Upper lobe of left lung (tissue), 4 donors: ENCODE measurements at regions not wholly inside any gene's neighbourhood (a gene's known extent, or its start where the extent isn't known, plus 50 kb on each side); places are given as distances from the start of the nearest gene placed in this dataset.

Source experiments
- POLR2AphosphoS5 ChIP-seq, 2 donors: sonication (generic); formaldehyde crosslinking; IDR thresholded peaks; one replicate each; pipeline ENCODE4 v1.5.1; 2017; ENCODE audit warnings: antibody characterized with exemption in 2 of 2
- TF ChIP-seq, protein P1 (sequence below), 6 experiments: fragments of 450-650 bp in 4 of 6; fragments of 200-600 bp in 2 of 6; sonication (generic) in 2 of 6; IDR thresholded peaks; one replicate each; pipeline ENCODE4 v1.5.1; 2016 to 2019; ENCODE audit warnings: antibody characterized with exemption in 6 of 6

DNA sequence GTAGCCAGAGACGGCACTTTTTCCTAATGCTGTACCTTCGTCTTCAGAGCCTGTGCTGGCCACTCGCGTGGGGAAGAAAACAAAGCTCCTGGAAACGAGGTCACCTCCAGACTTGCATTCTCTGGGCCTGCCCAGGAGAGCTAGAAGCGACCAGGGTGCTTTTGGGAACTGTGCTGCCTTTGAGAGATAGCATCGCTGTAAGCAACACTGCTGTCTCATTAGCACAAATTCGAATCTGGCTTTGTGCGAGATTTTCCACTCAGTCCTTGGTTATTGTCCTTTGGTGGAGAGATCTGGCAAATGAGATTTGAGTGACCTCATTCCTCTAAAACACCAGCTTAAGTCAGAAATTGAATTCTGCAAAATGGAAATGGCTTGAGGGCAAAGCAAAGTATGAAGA, 66.1 kb upstream of the TLR3 start:
- TF ChIP-seq, protein P1, sequence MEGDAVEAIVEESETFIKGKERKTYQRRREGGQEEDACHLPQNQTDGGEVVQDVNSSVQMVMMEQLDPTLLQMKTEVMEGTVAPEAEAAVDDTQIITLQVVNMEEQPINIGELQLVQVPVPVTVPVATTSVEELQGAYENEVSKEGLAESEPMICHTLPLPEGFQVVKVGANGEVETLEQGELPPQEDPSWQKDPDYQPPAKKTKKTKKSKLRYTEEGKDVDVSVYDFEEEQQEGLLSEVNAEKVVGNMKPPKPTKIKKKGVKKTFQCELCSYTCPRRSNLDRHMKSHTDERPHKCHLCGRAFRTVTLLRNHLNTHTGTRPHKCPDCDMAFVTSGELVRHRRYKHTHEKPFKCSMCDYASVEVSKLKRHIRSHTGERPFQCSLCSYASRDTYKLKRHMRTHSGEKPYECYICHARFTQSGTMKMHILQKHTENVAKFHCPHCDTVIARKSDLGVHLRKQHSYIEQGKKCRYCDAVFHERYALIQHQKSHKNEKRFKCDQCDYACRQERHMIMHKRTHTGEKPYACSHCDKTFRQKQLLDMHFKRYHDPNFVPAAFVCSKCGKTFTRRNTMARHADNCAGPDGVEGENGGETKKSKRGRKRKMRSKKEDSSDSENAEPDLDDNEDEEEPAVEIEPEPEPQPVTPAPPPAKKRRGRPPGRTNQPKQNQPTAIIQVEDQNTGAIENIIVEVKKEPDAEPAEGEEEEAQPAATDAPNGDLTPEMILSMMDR (IDR thresholded peaks at IDR 0.05): no peak
- TF ChIP-seq POLR2AphosphoS5 (IDR thresholded peaks at IDR 0.05): no peak
